Embryonic facial prominence (tissue), 1 donor: ENCODE measurements at regions not wholly inside any gene's neighbourhood (a gene's known extent, or its start where the extent isn't known, plus 50 kb on each side); places are given as distances from the start of the nearest gene placed in this dataset.

ENCODE experiments used
- DNase-seq: peaks from one replicate; pipeline ENCODE4 v3.0.0-alpha.2; 2016; ENCODE audit errors: extremely low spot score

- no peak for DNase-seq
Observed at GRCh38 chr7:9846902-9847301, 1126.8 kb upstream of the PHF14 start.

- no peak for DNase-seq
Observed at GRCh38 chr7:9854605-9855004, 1119.1 kb upstream of the PHF14 start.

GRCh38 chr7:9856668-9857067 is 1117.0 kb upstream of the PHF14 start:
- DNase-seq = no peak

GRCh38 chr7:9863545-9863944 is 1110.1 kb upstream of the PHF14 start:
- no peak for DNase-seq

GRCh38 chr7:9869151-9869550 is 1104.5 kb upstream of the PHF14 start:
- DNase-seq = no peak

- no peak for DNase-seq
Observed at GRCh38 chr7:9869566-9869965, 1104.1 kb upstream of the PHF14 start.

- DNase-seq = no peak
Observed at GRCh38 chr7:9870674-9871073, 1103.0 kb upstream of the PHF14 start.

GRCh38 chr7:9874182-9874581 is 1099.5 kb upstream of the PHF14 start:
- no peak for DNase-seq

GRCh38 chr7:9876053-9876452 is 1097.6 kb upstream of the PHF14 start:
- no peak for DNase-seq

GRCh38 chr7:9889554-9889953 is 1084.1 kb upstream of the PHF14 start:
- DNase-seq = no peak

- DNase-seq = no peak
Observed at GRCh38 chr7:9890092-9890491, 1083.6 kb upstream of the PHF14 start.

- DNase-seq = no peak
Observed at GRCh38 chr7:9891056-9891455, 1082.6 kb upstream of the PHF14 start.

GRCh38 chr7:9900339-9900738 is 1073.3 kb upstream of the PHF14 start:
- no peak for DNase-seq

GRCh38 chr7:9921326-9921725 is 1052.3 kb upstream of the PHF14 start:
- no peak for DNase-seq

GRCh38 chr7:9937944-9938631 is 1035.6 kb upstream of the PHF14 start:
- DNase-seq = no peak

GRCh38 chr7:9939176-9939575 is 1034.5 kb upstream of the PHF14 start:
- no peak for DNase-seq

- no peak for DNase-seq
Observed at GRCh38 chr7:9945131-9945530, 1028.5 kb upstream of the PHF14 start.

- no peak for DNase-seq
Observed at GRCh38 chr7:9945857-9946256, 1027.8 kb upstream of the PHF14 start.

GRCh38 chr7:9955138-9955537 is 1018.5 kb upstream of the PHF14 start:
- no peak for DNase-seq

GRCh38 chr7:9958486-9958885 is 1015.2 kb upstream of the PHF14 start:
- no peak for DNase-seq

- no peak for DNase-seq
Observed at GRCh38 chr7:9960460-9960859, 1013.2 kb upstream of the PHF14 start.

GRCh38 chr7:9961161-9961922 is 1012.3 kb upstream of the PHF14 start:
- no peak for DNase-seq

- no peak for DNase-seq
Observed at GRCh38 chr7:9962742-9963141, 1010.9 kb upstream of the PHF14 start.
